GM23248 (cell line): ENCODE measurements at regions not wholly inside any gene's neighbourhood (a gene's known extent, or its start where the extent isn't known, plus 50 kb on each side); places are given as distances from the start of the nearest gene placed in this dataset.

ENCODE experiments used
- EZH2 ChIP-seq: fragments of 200-600 bp; sonication (generic); IDR thresholded peaks from 2 replicates; pipeline ENCODE4 v1.6.1; 2018; ENCODE audit warnings: antibody characterized with exemption, mild to moderate bottlenecking; ENCODE audit not compliant: insufficient read depth, poor library complexity, severe bottlenecking
- EZH2phosphoT487 ChIP-seq: fragments of 200-600 bp; sonication (generic); IDR thresholded peaks from 2 replicates; pipeline ENCODE4 v1.6.1; 2018; ENCODE audit warnings: antibody characterized with exemption, moderate library complexity, mild to moderate bottlenecking, low read depth; ENCODE audit not compliant: insufficient read depth

GRCh38 chr3:174581558-174581957 is 277.6 kb upstream of the NAALADL2 start:
- TF ChIP-seq EZH2phosphoT487 (no peak), EZH2 (no peak)
